Tibial nerve (tissue), 4 donors: ENCODE measurements at regions not wholly inside any gene's neighbourhood (a gene's known extent, or its start where the extent isn't known, plus 50 kb on each side); places are given as distances from the start of the nearest gene placed in this dataset.

ENCODE experiments used
- DNase-seq, 2 donors: peaks; one replicate each; pipeline ENCODE4 v3.0.0-alpha.2; 2019; ENCODE audit warnings: low spot score in 2 of 2
- H3K27ac ChIP-seq, 4 donors: fragments of 200-600 bp; sonication (generic) in 3 of 4; one replicate each; pipeline ENCODE4 v1.5.1; 2017 to 2019; ENCODE audit warnings: mild to moderate bottlenecking in 1 of 4
- H3K27me3 ChIP-seq, 2 donors: fragments of 200-600 bp; sonication (generic) in 1 of 2; one replicate each; pipeline versions ENCODE4 v1.5.1 to v1.6.0; 2017 to 2019
- H3K36me3 ChIP-seq, 3 donors: fragments of 200-600 bp; sonication (generic); one replicate each; pipeline ENCODE4 v1.5.1; 2018 to 2019
- H3K4me1 ChIP-seq, 4 donors: fragments of 200-600 bp; sonication (generic) in 3 of 4; one replicate each; pipeline ENCODE4 v1.5.1; 2017 to 2019
- H3K4me3 ChIP-seq, 4 donors: fragments of 200-600 bp; sonication (generic) in 3 of 4; one replicate each; pipeline ENCODE4 v1.5.1; 2017 to 2019; ENCODE audit warnings: mild to moderate bottlenecking in 1 of 4, moderate library complexity in 1 of 4
- H3K9me3 ChIP-seq, 4 donors: fragments of 200-600 bp; sonication (generic) in 3 of 4; one replicate each; pipeline ENCODE4 v1.5.1; 2017 to 2019
- CTCF ChIP-seq, 5 experiments: fragments of 200-600 bp in 3 of 5; fragments of 450-650 bp in 2 of 5; sonication (generic) in 3 of 5; IDR thresholded peaks; one replicate each; pipeline ENCODE4 v1.5.1; 2016 to 2019; ENCODE audit warnings: antibody characterized with exemption in 5 of 5, mild to moderate bottlenecking in 3 of 5, moderate library complexity in 2 of 5
- EP300 ChIP-seq, 2 donors: sonication (generic); formaldehyde crosslinking; IDR thresholded peaks; one replicate each; pipeline ENCODE4 v1.6.1; 2017; ENCODE audit warnings: antibody characterized with exemption in 2 of 2, mild to moderate bottlenecking in 1 of 2
- POLR2A ChIP-seq, 2 donors: fragments of 450-650 bp; IDR thresholded peaks; one replicate each; pipeline ENCODE4 v1.6.1; 2017; ENCODE audit warnings: antibody characterized with exemption in 2 of 2, mild to moderate bottlenecking in 2 of 2, moderate library complexity in 2 of 2
- WGBS, 2 donors: methylation state at CpG; one replicate each; pipeline ENCODE4 v1.1.5; 2018; 5-methylcytosine and 5-hydroxymethylcytosine counted together

GRCh38 chr2:70397186-70397585, 95.3 kb upstream of the FAM136A start:
- H3K4me3 ChIP-seq: no peak overlapping the region
- TF ChIP-seq EP300 (IDR thresholded peaks at IDR 0.05): no peak
- no peak for TF ChIP-seq POLR2A (IDR thresholded peaks at IDR 0.05)
- TF ChIP-seq CTCF (IDR thresholded peaks at IDR 0.05): no peak
- H3K27me3 ChIP-seq: no peaks in the 10 kb centered on the region
- H3K9me3 ChIP-seq: peaks cover 0 to 5% (median 0%) of the 10 kb centered on the region in 4 donors
- H3K27ac ChIP-seq: no peak overlapping the region
- no peaks in the 10 kb centered on the region for H3K36me3 ChIP-seq
- H3K4me1 ChIP-seq: no peaks in the 10 kb centered on the region
- no peak for DNase-seq

GRCh38 chr2:70396612-70397011, 94.7 kb upstream of the FAM136A start:
- 43 to 58% methylated on average over 5 of the region's 5 CpGs for WGBS, 2 donors
- H3K4me1 ChIP-seq: no peaks in the 10 kb centered on the region
- H3K36me3 ChIP-seq: no peaks in the 10 kb centered on the region

GRCh38 chr2:70393881-70394280, 92.0 kb upstream of the FAM136A start:
- Histone ChIP-seq H3K27me3 (no peaks in the 10 kb centered on the region), H3K36me3 (no peaks in the 10 kb centered on the region), H3K4me3 (no peak overlapping the region), H3K27ac (no peak overlapping the region), H3K4me1 (no peaks in the 10 kb centered on the region), H3K9me3 (peaks cover 0 to 5% (median 0%) of the 10 kb centered on the region in 4 donors)
- no peak for DNase-seq
- TF ChIP-seq EP300 (IDR thresholded peaks at IDR 0.05) (no peak), CTCF (IDR thresholded peaks at IDR 0.05) (no peak), POLR2A (IDR thresholded peaks at IDR 0.05) (no peak)
- 88 to 94% methylated on average over 3 of the region's 3 CpGs for WGBS, 2 donors

More at GRCh38 chr2:70396612-70397011, 94.7 kb upstream of the FAM136A start:
- DNase-seq: no peak
- H3K27me3 ChIP-seq: no peaks in the 10 kb centered on the region
- no peak overlapping the region for H3K4me3 ChIP-seq
- no peak for TF ChIP-seq POLR2A (IDR thresholded peaks at IDR 0.05)
- TF ChIP-seq CTCF (IDR thresholded peaks at IDR 0.05): no peak
- TF ChIP-seq EP300 (IDR thresholded peaks at IDR 0.05): no peak
- peaks cover 0 to 5% (median 0%) of the 10 kb centered on the region in 4 donors for H3K9me3 ChIP-seq
- no peak overlapping the region for H3K27ac ChIP-seq

GRCh38 chr2:70391988-70392387, 90.1 kb upstream of the FAM136A start:
- no peak overlapping the region for H3K27ac ChIP-seq
- no peak overlapping the region for H3K4me3 ChIP-seq
- no peak for DNase-seq
- no peaks in the 10 kb centered on the region for H3K27me3 ChIP-seq
- 88% methylated on average over 1 of the region's 1 CpG for WGBS, 2 donors
- TF ChIP-seq EP300 (IDR thresholded peaks at IDR 0.05): no peak
- TF ChIP-seq POLR2A (IDR thresholded peaks at IDR 0.05): no peak
- no peak for TF ChIP-seq CTCF (IDR thresholded peaks at IDR 0.05)
- peaks cover 0 to 5% (median 0%) of the 10 kb centered on the region in 4 donors for H3K9me3 ChIP-seq
- no peaks in the 10 kb centered on the region for H3K36me3 ChIP-seq
- no peaks in the 10 kb centered on the region for H3K4me1 ChIP-seq

GRCh38 chr2:70391259-70391658, 89.4 kb upstream of the FAM136A start:
- Histone ChIP-seq H3K27ac (no peak overlapping the region), H3K4me1 (no peaks in the 10 kb centered on the region), H3K27me3 (no peaks in the 10 kb centered on the region), H3K9me3 (peaks cover 0 to 5% (median 0%) of the 10 kb centered on the region in 4 donors), H3K4me3 (no peak overlapping the region), H3K36me3 (no peaks in the 10 kb centered on the region)
- no peak for DNase-seq
- TF ChIP-seq POLR2A (IDR thresholded peaks at IDR 0.05) (no peak), EP300 (IDR thresholded peaks at IDR 0.05) (no peak), CTCF (IDR thresholded peaks at IDR 0.05) (no peak)
